ENCODE measurements at regions not wholly inside any gene's neighbourhood (a gene's known extent, or its start where the extent isn't known, plus 50 kb on each side); places are given as distances from the start of the nearest gene placed in this dataset.

DNA sequence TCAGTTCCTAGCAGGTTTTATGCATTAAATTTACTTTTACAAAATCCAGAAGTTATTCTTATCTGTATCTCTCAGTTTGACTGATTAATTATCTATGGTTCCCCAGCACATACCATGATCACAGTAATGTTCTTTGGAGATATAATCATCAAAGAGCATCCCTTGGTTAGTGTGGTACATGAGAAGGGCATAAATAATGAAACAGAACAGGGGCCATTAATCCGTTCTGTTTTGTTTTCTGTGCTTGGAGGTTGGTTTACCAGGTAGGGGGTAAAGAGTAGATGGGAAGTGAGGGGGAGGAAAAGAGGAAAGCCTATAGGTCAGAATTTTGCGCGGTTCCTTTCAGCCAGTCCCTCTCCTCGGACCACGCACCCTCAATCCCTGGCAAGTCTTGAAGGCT, 718.7 kb upstream of the TENM3 start:
- Histone ChIP-seq H3K4me1 (ENCODE audit: insufficient read depth, low read length) (no peaks in the 10 kb centered on the region), H3K27me3 (ENCODE audit: control insufficient read depth in 1 of 2, insufficient read depth in 2 of 2, low read length in 2 of 2) (peaks cover 1 to 7% of the 10 kb centered on the region in 2 experiments; a peak in 1 of 5 replicates), H3K79me2 (ENCODE audit: insufficient read depth, low read length) (no peaks in the 10 kb centered on the region), H3K27ac (ENCODE audit: extremely low read length, insufficient read depth, low read length) (no peak overlapping the region), H3K9ac (ENCODE audit: insufficient read depth, low read depth, low read length) (no peak overlapping the region), H2AFZ (ENCODE audit: low read length) (no peak overlapping the region), H3K9me3 (ENCODE audit: low read length) (no peaks in the 10 kb centered on the region), H3K4me3 (replicated peaks in 1 of 3; ENCODE audit: insufficient read depth in 1 of 3, low read depth in 2 of 3, low read length in 3 of 3) (no peak overlapping the region), H3K36me3 (replicated peaks in 1 of 2; ENCODE audit: control insufficient read depth in 1 of 2, insufficient read depth in 2 of 2, low read length in 2 of 2) (no peaks in the 10 kb centered on the region), H3K4me2 (ENCODE audit: low read depth, low read length) (no peak overlapping the region), H4K20me1 (ENCODE audit: insufficient read depth, low read length) (no peaks in the 10 kb centered on the region)
- no peak for FAIRE-seq
- intact Hi-C loops (cut with micrococcal nuclease; ENCODE audit: unreplicated experiment): no loop called here
- ChIA-PET POLR2A (no interaction called here), CTCF (ENCODE audit: low intra/inter-chr PET ratio, low total read pairs) (no interaction called here)
- 17% methylated on average over 5 of the region's 5 CpGs for WGBS (ENCODE audit: low lambda C conversion rate)
- DNase-seq (ENCODE audit: low spot score): no peak
- in situ Hi-C loops (cut with HindIII; ENCODE audit: extremely low pct_ligation_motif_present, low pct_unique_long_range_greater_than_20kb): loop anchor here (10.0 kb wide), 1 partner anchor 220 kb away; no protein-coding TSS in a partner anchor
- no peak for ATAC-seq
- BruUV-seq (replicated peaks): no TSS peak
- TF ChIP-seq SCMH1 (CRISPR knock-in tag; IDR thresholded peaks at IDR 0.05; ENCODE audit: borderline replicate concordance) (no peak), ZBTB20 (CRISPR knock-in tag; IDR thresholded peaks at IDR 0.05; ENCODE audit: borderline replicate concordance, low read depth) (no peak), HNF1B (CRISPR knock-in tag; IDR thresholded peaks at IDR 0.05) (no peak), ZFYVE20 (CRISPR knock-in tag; IDR thresholded peaks at IDR 0.05; ENCODE audit: borderline replicate concordance, low read depth) (no peak), NFE2L2 (IDR thresholded peaks at IDR 0.05; ENCODE audit: low read length) (no peak), PHF8 (CRISPR knock-in tag; IDR thresholded peaks at IDR 0.05) (no peak), JUNB (CRISPR knock-in tag; IDR thresholded peaks at IDR 0.05; ENCODE audit: borderline replicate concordance) (no peak), HMGXB4 (CRISPR knock-in tag; IDR thresholded peaks at IDR 0.05; ENCODE audit: borderline replicate concordance in 1 of 2, low read depth in 1 of 2) (no peak), ATF1 (CRISPR knock-in tag; IDR thresholded peaks at IDR 0.05) (no peak), ZNF24 (IDR thresholded peaks at IDR 0.05) (no peak), TGIF2 (CRISPR knock-in tag; IDR thresholded peaks at IDR 0.05) (no peak), ZFP37 (CRISPR knock-in tag; IDR thresholded peaks at IDR 0.05; ENCODE audit: borderline replicate concordance) (no peak), TOPORS (CRISPR knock-in tag; IDR thresholded peaks at IDR 0.05) (no peak), ZKSCAN8 (CRISPR knock-in tag; IDR thresholded peaks at IDR 0.05; ENCODE audit: borderline replicate concordance) (no peak), ZNF343 (CRISPR knock-in tag; IDR thresholded peaks at IDR 0.05) (no peak), ZNF704 (CRISPR knock-in tag; IDR thresholded peaks at IDR 0.05; ENCODE audit: borderline replicate concordance) (no peak), MTA3 (CRISPR knock-in tag; IDR thresholded peaks at IDR 0.05) (no peak), NFE2 (CRISPR knock-in tag; IDR thresholded peaks at IDR 0.05) (no peak)
- TF ChIP-seq, protein P1, sequence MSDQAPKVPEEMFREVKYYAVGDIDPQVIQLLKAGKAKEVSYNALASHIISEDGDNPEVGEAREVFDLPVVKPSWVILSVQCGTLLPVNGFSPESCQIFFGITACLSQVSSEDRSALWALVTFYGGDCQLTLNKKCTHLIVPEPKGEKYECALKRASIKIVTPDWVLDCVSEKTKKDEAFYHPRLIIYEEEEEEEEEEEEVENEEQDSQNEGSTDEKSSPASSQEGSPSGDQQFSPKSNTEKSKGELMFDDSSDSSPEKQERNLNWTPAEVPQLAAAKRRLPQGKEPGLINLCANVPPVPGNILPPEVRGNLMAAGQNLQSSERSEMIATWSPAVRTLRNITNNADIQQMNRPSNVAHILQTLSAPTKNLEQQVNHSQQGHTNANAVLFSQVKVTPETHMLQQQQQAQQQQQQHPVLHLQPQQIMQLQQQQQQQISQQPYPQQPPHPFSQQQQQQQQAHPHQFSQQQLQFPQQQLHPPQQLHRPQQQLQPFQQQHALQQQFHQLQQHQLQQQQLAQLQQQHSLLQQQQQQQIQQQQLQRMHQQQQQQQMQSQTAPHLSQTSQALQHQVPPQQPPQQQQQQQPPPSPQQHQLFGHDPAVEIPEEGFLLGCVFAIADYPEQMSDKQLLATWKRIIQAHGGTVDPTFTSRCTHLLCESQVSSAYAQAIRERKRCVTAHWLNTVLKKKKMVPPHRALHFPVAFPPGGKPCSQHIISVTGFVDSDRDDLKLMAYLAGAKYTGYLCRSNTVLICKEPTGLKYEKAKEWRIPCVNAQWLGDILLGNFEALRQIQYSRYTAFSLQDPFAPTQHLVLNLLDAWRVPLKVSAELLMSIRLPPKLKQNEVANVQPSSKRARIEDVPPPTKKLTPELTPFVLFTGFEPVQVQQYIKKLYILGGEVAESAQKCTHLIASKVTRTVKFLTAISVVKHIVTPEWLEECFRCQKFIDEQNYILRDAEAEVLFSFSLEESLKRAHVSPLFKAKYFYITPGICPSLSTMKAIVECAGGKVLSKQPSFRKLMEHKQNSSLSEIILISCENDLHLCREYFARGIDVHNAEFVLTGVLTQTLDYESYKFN (CRISPR knock-in tag; conservative IDR thresholded peaks at IDR 0.05): no peak

Measured in HepG2 (cell line).